ENCODE measurements at regions not wholly inside any gene's neighbourhood (a gene's known extent, or its start where the extent isn't known, plus 50 kb on each side); places are given as distances from the start of the nearest gene placed in this dataset.

DNA sequence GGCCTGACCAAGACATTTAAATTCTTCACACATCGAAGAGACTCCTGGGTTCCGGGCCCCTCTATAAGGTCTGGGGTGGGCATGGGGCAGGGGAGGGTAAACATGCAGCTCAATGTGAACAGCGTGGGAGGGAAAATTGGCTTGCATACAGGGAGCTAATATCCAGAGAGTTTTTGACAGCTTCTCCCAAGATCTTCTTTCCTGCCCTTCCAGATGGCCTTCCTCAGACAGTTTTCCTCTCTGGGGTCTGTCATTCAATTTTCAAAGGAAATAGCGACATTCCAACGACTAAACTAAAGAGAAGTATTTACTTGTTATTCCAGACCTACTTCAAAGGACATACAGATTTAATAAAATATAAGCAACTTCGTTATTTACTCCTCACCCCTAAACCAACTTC, 1030.6 kb downstream of the MCTP2 start:
- H3K9ac ChIP-seq (ENCODE audit: low read length) = peak overlapping the region; percentile 81
- H3K9me3 ChIP-seq (ENCODE audit: control insufficient read depth, low read length) = no peaks in the 10 kb centered on the region
- no peaks in the 10 kb centered on the region for H3K36me3 ChIP-seq (ENCODE audit: control insufficient read depth, insufficient read depth, low read length, severe bottlenecking)
- no peaks in the 10 kb centered on the region for H3K27me3 ChIP-seq (replicated peaks; ENCODE audit: control insufficient read depth, insufficient read depth, low read length)
- no peak for DNase-seq (ENCODE audit: low read depth)
- H3K4me3 ChIP-seq (ENCODE audit: low read length) = no peak overlapping the region
- peaks cover 55% of the 10 kb centered on the region for H3K4me1 ChIP-seq (ENCODE audit: control insufficient read depth, insufficient read depth, low read length)

DNA sequence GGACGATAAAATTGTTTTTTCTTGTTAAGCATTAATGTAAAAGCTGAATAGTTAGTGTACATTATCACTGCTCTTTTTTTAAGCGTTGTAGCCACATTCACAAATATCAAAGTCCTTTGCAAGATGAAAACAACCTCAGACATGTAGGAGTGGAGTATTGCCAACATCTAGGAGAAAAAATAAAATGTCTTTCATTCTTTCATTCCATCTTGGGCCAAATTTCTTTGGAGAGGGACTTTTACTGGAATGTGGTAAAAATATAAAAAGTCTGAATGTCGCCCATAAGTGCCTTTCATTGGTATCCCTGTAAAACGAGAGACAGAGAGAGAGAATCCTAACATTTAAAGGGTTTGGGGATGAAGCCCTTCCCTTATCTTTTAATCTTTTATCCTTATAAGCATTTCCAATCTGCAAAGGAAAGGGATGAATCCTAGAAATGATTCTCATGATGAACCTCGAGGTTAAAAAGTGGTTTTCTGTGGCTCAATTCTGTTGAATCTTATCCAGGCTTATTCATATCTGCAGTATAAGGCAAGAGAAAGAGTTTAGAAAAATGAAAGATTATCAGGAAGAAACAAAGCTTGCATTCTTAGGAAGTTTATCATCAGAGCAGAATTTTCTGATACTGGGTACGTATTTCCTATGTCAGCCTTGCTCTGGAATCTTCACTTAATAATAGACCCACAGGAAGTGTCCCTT, 1031.7 kb downstream of the MCTP2 start:
- Histone ChIP-seq H3K4me1 (ENCODE audit: control insufficient read depth, insufficient read depth, low read length) (peaks cover 66% of the 10 kb centered on the region), H3K9me3 (ENCODE audit: control insufficient read depth, low read length) (no peaks in the 10 kb centered on the region), H3K36me3 (ENCODE audit: control insufficient read depth, insufficient read depth, low read length, severe bottlenecking) (no peaks in the 10 kb centered on the region), H3K4me3 (ENCODE audit: low read length) (peak overlapping the region; percentile 7), H3K27me3 (replicated peaks; ENCODE audit: control insufficient read depth, insufficient read depth, low read length) (no peaks in the 10 kb centered on the region), H3K9ac (ENCODE audit: low read length) (peak overlapping the region; percentile 81)
- peak; percentile 61 for DNase-seq (ENCODE audit: low read depth)

DNA sequence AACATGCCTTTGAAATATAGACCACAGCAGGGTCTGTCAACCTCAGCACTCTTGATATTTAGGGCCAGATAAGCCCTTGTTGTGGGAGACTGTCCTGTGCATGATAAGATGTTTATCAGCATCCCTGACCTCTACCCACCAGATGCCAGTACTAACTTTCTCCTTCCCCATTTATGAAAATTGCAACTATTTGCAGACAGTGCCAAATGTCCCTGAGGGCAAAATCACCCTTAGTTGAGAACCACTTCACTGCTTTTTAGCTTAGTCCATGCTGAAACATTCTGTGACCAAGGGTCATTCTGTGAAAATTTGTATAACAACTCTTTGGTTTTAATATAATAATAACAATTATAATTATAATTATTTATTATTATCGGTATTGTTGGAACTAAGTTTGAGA, 1032.4 kb downstream of the MCTP2 start:
- Histone ChIP-seq H3K36me3 (ENCODE audit: control insufficient read depth, insufficient read depth, low read length, severe bottlenecking) (no peaks in the 10 kb centered on the region), H3K27me3 (replicated peaks; ENCODE audit: control insufficient read depth, insufficient read depth, low read length) (no peaks in the 10 kb centered on the region), H3K4me3 (ENCODE audit: low read length) (no peak overlapping the region), H3K9me3 (ENCODE audit: control insufficient read depth, low read length) (no peaks in the 10 kb centered on the region), H3K4me1 (ENCODE audit: control insufficient read depth, insufficient read depth, low read length) (peaks cover 68% of the 10 kb centered on the region), H3K9ac (ENCODE audit: low read length) (peak overlapping the region; percentile 81)
- DNase-seq (ENCODE audit: low read depth) = peak; percentile 24

DNA sequence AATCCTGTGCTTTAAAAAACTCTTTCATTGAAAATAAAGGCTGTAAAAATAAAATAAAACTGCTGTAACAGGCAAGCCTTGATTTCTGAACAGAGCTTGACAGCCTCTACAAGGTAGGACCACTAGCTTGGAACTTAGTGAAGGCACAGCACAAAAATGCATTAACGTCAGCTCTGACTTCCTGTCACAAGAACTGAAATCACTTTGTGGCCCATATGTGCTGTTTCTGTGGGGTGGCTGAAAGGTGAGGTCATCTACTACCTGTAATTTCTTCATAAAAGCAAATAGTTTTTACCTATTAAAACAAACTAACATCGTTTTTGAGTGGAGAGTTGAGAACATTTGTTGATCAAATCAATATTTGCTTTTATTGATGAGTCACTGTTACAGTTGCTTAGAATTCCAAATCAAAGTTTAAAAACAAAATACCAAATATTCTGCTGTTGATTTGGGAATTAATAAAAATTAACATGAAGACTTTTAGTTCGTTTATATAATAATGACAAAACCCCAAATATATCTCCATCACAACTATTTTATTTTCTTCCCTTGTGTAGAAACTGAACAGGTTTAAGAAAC, 1034.1 kb downstream of the MCTP2 start:
- Histone ChIP-seq H3K4me1 (ENCODE audit: control insufficient read depth, insufficient read depth, low read length) (peaks cover 70% of the 10 kb centered on the region), H3K36me3 (ENCODE audit: control insufficient read depth, insufficient read depth, low read length, severe bottlenecking) (no peaks in the 10 kb centered on the region), H3K9ac (ENCODE audit: low read length) (peak overlapping the region; percentile 73), H3K4me3 (ENCODE audit: low read length) (peak overlapping the region; percentile 16), H3K9me3 (ENCODE audit: control insufficient read depth, low read length) (no peaks in the 10 kb centered on the region), H3K27me3 (replicated peaks; ENCODE audit: control insufficient read depth, insufficient read depth, low read length) (no peaks in the 10 kb centered on the region)
- no peak for DNase-seq (ENCODE audit: low read depth)

DNA sequence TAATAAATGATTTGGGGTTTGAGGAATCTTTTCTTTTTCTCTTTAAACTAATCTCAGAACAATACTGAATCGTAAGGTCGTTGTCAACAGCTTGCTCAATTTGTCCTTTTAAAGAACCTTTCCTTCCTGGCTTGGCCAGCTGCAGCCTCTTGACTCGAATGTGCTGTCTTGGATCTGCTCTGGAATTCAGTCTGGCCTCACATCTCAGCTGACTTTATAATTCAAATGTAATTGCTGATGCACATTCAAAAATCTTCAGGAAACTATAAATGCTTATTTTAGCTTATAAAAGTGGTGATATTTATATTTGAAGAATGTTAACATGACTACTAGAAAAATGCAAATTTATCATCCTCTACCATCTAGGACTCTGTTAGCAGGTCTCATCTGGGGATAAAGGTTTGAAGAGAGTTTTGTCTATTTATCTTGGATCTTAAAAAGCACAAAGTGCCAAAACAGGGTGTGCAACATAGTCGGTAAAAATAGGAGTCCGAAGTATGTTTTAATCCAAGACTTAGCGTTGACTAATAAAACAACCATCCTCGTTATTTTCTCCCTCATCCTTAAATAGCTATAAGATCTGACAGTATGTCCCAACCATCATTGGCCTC, 1035.2 kb downstream of the MCTP2 start:
- H3K4me3 ChIP-seq (ENCODE audit: low read length) = peak overlapping the region; percentile 16
- peak; percentile 34 for DNase-seq (ENCODE audit: low read depth)
- H3K9ac ChIP-seq (ENCODE audit: low read length) = peak overlapping the region; percentile 73
- peaks cover 65% of the 10 kb centered on the region for H3K4me1 ChIP-seq (ENCODE audit: control insufficient read depth, insufficient read depth, low read length)
- no peaks in the 10 kb centered on the region for H3K27me3 ChIP-seq (replicated peaks; ENCODE audit: control insufficient read depth, insufficient read depth, low read length)
- no peaks in the 10 kb centered on the region for H3K36me3 ChIP-seq (ENCODE audit: control insufficient read depth, insufficient read depth, low read length, severe bottlenecking)
- no peaks in the 10 kb centered on the region for H3K9me3 ChIP-seq (ENCODE audit: control insufficient read depth, low read length)

DNA sequence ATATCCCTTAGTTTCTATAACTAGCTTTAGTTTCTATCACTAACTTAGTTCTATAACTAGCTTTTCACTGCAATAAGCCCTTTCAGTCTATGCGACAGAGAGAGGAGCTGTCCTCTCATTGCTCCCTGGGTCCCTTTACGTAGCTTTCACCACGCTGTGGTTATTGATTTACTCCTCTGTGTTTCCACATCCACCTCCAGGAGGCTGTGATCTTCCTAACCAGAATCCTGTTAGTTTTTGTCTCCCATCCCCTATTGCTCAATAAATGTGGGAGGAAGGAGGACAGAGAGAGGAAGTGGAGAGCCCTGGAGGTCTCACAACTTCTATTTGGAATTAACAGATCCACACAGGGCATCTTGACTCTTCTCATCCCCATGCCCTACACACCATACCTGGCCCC, 1036.1 kb downstream of the MCTP2 start:
- H3K36me3 ChIP-seq (ENCODE audit: control insufficient read depth, insufficient read depth, low read length, severe bottlenecking) = no peaks in the 10 kb centered on the region
- no peak overlapping the region for H3K4me3 ChIP-seq (ENCODE audit: low read length)
- peaks cover 59% of the 10 kb centered on the region for H3K4me1 ChIP-seq (ENCODE audit: control insufficient read depth, insufficient read depth, low read length)
- no peaks in the 10 kb centered on the region for H3K9me3 ChIP-seq (ENCODE audit: control insufficient read depth, low read length)
- DNase-seq (ENCODE audit: low read depth) = no peak
- no peaks in the 10 kb centered on the region for H3K27me3 ChIP-seq (replicated peaks; ENCODE audit: control insufficient read depth, insufficient read depth, low read length)
- H3K9ac ChIP-seq (ENCODE audit: low read length) = peak overlapping the region; percentile 73

DNA sequence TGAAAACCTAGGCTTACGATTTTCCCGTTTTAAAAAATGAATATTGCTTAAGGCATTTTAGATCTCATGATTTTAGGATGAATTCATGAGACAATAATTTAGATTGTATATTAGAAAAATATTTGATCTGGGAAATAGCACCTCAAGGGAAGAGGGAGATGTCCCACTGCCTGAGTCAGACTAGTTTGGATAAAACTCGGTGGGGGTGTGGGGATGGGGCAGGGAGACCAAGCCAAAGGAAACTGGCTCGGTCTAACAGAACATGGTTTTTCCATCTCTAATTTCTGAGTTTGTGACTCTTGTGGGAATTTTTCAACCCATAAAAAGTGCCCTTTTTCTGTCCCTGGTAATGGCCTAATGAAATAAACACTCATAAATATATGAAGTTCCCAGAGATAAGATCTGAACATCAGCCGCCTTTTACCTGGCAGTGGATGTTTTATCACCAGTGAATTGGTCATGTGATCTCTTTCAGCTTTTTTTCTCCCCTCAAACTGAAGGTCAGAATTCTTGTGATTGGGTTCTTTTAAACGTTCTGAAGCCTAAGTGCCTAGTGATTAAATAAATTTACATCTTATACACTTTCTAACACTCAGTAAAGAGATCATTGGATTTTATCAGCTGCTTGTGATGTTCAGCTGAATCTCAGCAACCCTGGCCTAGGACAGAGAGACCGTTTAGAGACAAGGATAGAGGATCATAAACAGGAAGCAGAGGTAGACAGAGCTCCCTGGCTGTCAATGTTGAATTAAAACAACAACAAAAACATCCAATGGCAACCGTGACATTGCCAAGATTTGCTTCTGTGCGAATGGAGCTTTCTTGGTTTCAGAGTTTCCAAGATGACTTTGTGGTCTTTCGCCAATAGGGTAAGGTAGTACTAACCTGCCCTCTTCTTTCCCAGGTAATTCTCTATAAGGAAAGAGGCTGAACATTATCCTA, 1038.2 kb downstream of the MCTP2 start:
- peak overlapping the region; percentile 68 for H3K9ac ChIP-seq (ENCODE audit: low read length)
- H3K27me3 ChIP-seq (replicated peaks; ENCODE audit: control insufficient read depth, insufficient read depth, low read length) = no peaks in the 10 kb centered on the region
- H3K9me3 ChIP-seq (ENCODE audit: control insufficient read depth, low read length) = no peaks in the 10 kb centered on the region
- H3K36me3 ChIP-seq (ENCODE audit: control insufficient read depth, insufficient read depth, low read length, severe bottlenecking) = no peaks in the 10 kb centered on the region
- no peak for DNase-seq (ENCODE audit: low read depth)
- H3K4me3 ChIP-seq (ENCODE audit: low read length) = no peak overlapping the region
- H3K4me1 ChIP-seq (ENCODE audit: control insufficient read depth, insufficient read depth, low read length) = peaks cover 42% of the 10 kb centered on the region

DNA sequence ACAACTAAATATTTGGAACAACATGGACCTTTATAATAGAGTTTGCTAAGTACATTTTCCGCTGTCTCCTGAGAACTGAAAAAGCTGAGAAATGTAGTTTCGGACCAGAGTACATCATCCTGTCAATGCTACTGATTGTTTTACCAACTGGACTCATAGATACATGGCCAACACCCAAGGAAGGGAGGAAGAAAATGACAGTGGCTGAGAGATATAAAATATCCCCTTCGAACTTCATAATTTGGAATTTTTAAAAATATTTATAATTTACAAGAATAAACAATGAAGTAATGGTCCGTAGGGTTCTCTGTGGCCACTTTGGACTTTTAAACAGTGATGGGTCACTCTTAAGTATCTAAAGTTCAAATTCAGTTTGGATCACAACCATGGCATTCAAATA, 1042.7 kb downstream of the MCTP2 start:
- DNase-seq (ENCODE audit: low read depth) = no peak
- peak overlapping the region; percentile 32 for H3K9ac ChIP-seq (ENCODE audit: low read length)

DNA sequence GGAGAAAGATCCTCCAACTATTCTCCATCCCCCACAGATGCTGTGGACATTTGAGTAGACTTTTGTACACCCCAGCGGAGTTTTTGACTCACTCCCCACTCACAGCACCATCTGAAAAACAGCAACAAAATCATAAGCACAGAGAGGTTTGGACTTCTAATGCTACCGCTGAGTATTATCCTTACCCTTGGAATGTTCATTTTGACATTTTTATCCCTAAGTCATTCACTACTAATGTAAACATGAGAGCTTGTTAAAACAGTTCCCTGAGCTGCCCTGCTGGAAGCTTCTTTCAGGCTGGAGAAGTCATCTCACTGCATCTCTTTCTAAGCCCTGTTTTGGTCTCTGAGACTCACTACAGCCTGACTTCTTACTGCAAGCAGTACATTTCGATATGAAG, 1045.9 kb downstream of the MCTP2 start:
- no peaks in the 10 kb centered on the region for H3K27me3 ChIP-seq (replicated peaks; ENCODE audit: control insufficient read depth, insufficient read depth, low read length)
- peak; percentile 80 for DNase-seq (ENCODE audit: low read depth)
- H3K9me3 ChIP-seq (ENCODE audit: control insufficient read depth, low read length) = no peaks in the 10 kb centered on the region
- H3K36me3 ChIP-seq (ENCODE audit: control insufficient read depth, insufficient read depth, low read length, severe bottlenecking) = no peaks in the 10 kb centered on the region
- peak overlapping the region; percentile 10 for H3K9ac ChIP-seq (ENCODE audit: low read length)
- peaks cover 19% of the 10 kb centered on the region for H3K4me1 ChIP-seq (ENCODE audit: control insufficient read depth, insufficient read depth, low read length)
- H3K4me3 ChIP-seq (ENCODE audit: low read length) = no peak overlapping the region

More for the DNA sequence above, 1042.7 kb downstream of the MCTP2 start:
- Histone ChIP-seq H3K4me1 (ENCODE audit: control insufficient read depth, insufficient read depth, low read length) (peaks cover 22% of the 10 kb centered on the region), H3K36me3 (ENCODE audit: control insufficient read depth, insufficient read depth, low read length, severe bottlenecking) (no peaks in the 10 kb centered on the region), H3K4me3 (ENCODE audit: low read length) (no peak overlapping the region), H3K27me3 (replicated peaks; ENCODE audit: control insufficient read depth, insufficient read depth, low read length) (no peaks in the 10 kb centered on the region), H3K9me3 (ENCODE audit: control insufficient read depth, low read length) (no peaks in the 10 kb centered on the region)

DNA sequence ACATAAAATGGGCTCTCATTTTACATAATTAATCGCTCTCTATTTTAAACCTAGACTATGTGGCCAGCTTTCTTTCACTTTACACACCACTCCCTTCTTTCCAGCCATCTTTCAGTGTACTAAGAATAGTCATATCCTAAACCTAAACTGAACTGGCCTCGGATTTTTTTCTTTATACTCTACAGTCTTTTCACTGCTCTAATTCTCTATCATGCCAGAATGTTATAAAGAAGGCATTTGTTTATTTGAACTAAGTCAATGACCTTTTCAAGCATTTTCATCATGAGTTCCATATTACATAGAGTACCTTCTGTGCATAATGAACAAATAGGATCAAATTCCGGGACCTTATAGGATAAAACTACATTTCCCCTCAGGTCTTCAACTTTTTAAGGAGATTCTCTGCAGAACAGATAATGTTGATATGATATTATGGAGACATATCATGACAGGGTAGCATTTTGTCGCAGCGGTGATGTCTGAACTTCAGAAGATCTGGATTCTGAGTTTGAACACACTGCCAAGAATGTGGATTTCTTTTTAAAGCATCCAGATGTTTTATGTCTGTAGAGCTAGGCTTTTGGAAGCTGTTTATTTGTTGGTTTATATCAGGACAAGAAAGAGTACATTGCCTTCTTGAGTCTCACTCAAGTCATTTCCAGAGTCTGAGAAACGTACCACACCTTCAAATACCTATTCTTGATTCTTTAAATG, 1047.3 kb downstream of the MCTP2 start:
- Histone ChIP-seq H3K4me1 (ENCODE audit: control insufficient read depth, insufficient read depth, low read length) (peaks cover 18% of the 10 kb centered on the region), H3K9ac (ENCODE audit: low read length) (peak overlapping the region; percentile 14), H3K36me3 (ENCODE audit: control insufficient read depth, insufficient read depth, low read length, severe bottlenecking) (no peaks in the 10 kb centered on the region), H3K4me3 (ENCODE audit: low read length) (no peak overlapping the region), H3K9me3 (ENCODE audit: control insufficient read depth, low read length) (no peaks in the 10 kb centered on the region), H3K27me3 (replicated peaks; ENCODE audit: control insufficient read depth, insufficient read depth, low read length) (no peaks in the 10 kb centered on the region)
- peak; percentile 66 for DNase-seq (ENCODE audit: low read depth)

Measured in adipocyte (in vitro differentiated cells).